Stimulated activated naive CD8-positive, alpha-beta T cell treated with anti-CD3 and anti-CD28 coated beads, Interleukin-15, amount 100 ng/mL, for 72 hours (primary cell): ENCODE measurements at regions not wholly inside any gene's neighbourhood (a gene's known extent, or its start where the extent isn't known, plus 50 kb on each side); places are given as distances from the start of the nearest gene placed in this dataset.
"Not testable (repeated sequence)": the region's sequence is repeated elsewhere in the genome, so short reads cannot be mapped to it uniquely, and the experiment has no call there.

Source experiments
- ATAC-seq: fragments of 150-1000 bp; cut with Tn5 transposase; 2 replicates; pipeline ENCODE4 v1.10.0; 2021; ENCODE audit warnings: mild to moderate bottlenecking, moderate library complexity
- DNase-seq, 2 donors: peaks; one replicate each; pipeline ENCODE4 v3.0.0; 2021 to 2022
- H3K27ac Mint-ChIP-seq, 2 donors: one replicate each; pipeline ENCODE4 v1.8.0; 2022; ENCODE audit warnings: mild to moderate bottlenecking in 2 of 2, mixed read lengths in 2 of 2, moderate library complexity in 2 of 2
- H3K27me3 Mint-ChIP-seq: one replicate; pipeline ENCODE4 v1.8.0; 2022; ENCODE audit warnings: mixed read lengths
- H3K4me1 Mint-ChIP-seq: one replicate; pipeline ENCODE4 v1.8.0; 2022; ENCODE audit warnings: mild to moderate bottlenecking, mixed read lengths
- H3K4me3 Mint-ChIP-seq, 2 donors: one replicate each; pipeline ENCODE4 v1.8.0; 2022; ENCODE audit warnings: mild to moderate bottlenecking in 2 of 2, mixed read lengths in 2 of 2, moderate library complexity in 1 of 2
- H3K9me3 Mint-ChIP-seq, 2 donors: one replicate each; pipeline ENCODE4 v1.8.0; 2022; ENCODE audit warnings: mixed read lengths in 2 of 2

- not testable (repeated sequence) for ATAC-seq, H3K4me1 Mint-ChIP-seq
Measured at GRCh38 chr16:72729552-72729951, 318.4 kb downstream of the ZFHX3 start.

GRCh38 chr16:72728516-72728915 lies 319.4 kb downstream of the ZFHX3 start:
- ATAC-seq (no peak), DNase-seq (no peak)
- peaks cover 14 to 15% of the 10 kb centered on the region in 2 donors for H3K9me3 Mint-ChIP-seq
- H3K27me3 Mint-ChIP-seq, result no peaks in the 10 kb centered on the region
- no peaks in the 10 kb centered on the region for H3K4me1 Mint-ChIP-seq
- H3K27ac Mint-ChIP-seq, result no peak overlapping the region
- no peak overlapping the region for H3K4me3 Mint-ChIP-seq

More at GRCh38 chr16:72729552-72729951, 318.4 kb downstream of the ZFHX3 start:
- peaks cover 20 to 25% of the 10 kb centered on the region in 2 donors for H3K9me3 Mint-ChIP-seq
- not testable (repeated sequence) for H3K27ac Mint-ChIP-seq, H3K27me3 Mint-ChIP-seq, DNase-seq, H3K4me3 Mint-ChIP-seq

- Mint-ChIP-seq H3K27me3 (no peaks in the 10 kb centered on the region), H3K4me1 (no peaks in the 10 kb centered on the region), H3K27ac (no peak overlapping the region), H3K9me3 (peaks cover 8 to 12% of the 10 kb centered on the region in 2 donors), H3K4me3 (no peak overlapping the region)
- DNase-seq (no peak), ATAC-seq (no peak)
Measured at GRCh38 chr16:72727565-72727964, 320.4 kb downstream of the ZFHX3 start.

GRCh38 chr16:72725643-72726042 lies 322.3 kb downstream of the ZFHX3 start:
- no peak overlapping the region for H3K27ac Mint-ChIP-seq
- ATAC-seq (no peak), DNase-seq (no peak)
- no peaks in the 10 kb centered on the region for H3K27me3 Mint-ChIP-seq
- no peaks in the 10 kb centered on the region for H3K4me1 Mint-ChIP-seq
- no peak overlapping the region for H3K4me3 Mint-ChIP-seq
- peaks cover 4 to 8% of the 10 kb centered on the region in 2 donors for H3K9me3 Mint-ChIP-seq

GRCh38 chr16:72723781-72724180 lies 324.1 kb downstream of the ZFHX3 start:
- ATAC-seq (no peak), DNase-seq (no peak)

GRCh38 chr16:72722552-72722951 lies 325.4 kb downstream of the ZFHX3 start:
- ATAC-seq, result no peak
- no peak overlapping the region for H3K27ac Mint-ChIP-seq
- no peaks in the 10 kb centered on the region for H3K4me1 Mint-ChIP-seq
- no peak overlapping the region for H3K4me3 Mint-ChIP-seq
- no peak for DNase-seq
- H3K27me3 Mint-ChIP-seq, result no peaks in the 10 kb centered on the region
- peaks cover 0 to 4% of the 10 kb centered on the region in 2 donors for H3K9me3 Mint-ChIP-seq

More at GRCh38 chr16:72723781-72724180, 324.1 kb downstream of the ZFHX3 start:
- H3K27ac Mint-ChIP-seq, result no peak overlapping the region
- peaks cover 1 to 4% of the 10 kb centered on the region in 2 donors for H3K9me3 Mint-ChIP-seq
- H3K4me1 Mint-ChIP-seq, result no peaks in the 10 kb centered on the region
- no peak overlapping the region for H3K4me3 Mint-ChIP-seq
- H3K27me3 Mint-ChIP-seq, result no peaks in the 10 kb centered on the region

- ATAC-seq, result no peak
Measured at GRCh38 chr16:72721981-72722380, 325.9 kb downstream of the ZFHX3 start.

GRCh38 chr16:72715267-72715666 lies 332.7 kb downstream of the ZFHX3 start:
- H3K4me1 Mint-ChIP-seq, result no peaks in the 10 kb centered on the region
- no peaks in the 10 kb centered on the region for H3K27me3 Mint-ChIP-seq
- peaks cover 29 to 36% of the 10 kb centered on the region in 2 donors for H3K9me3 Mint-ChIP-seq

More at GRCh38 chr16:72721981-72722380, 325.9 kb downstream of the ZFHX3 start:
- no peaks in the 10 kb centered on the region for H3K27me3 Mint-ChIP-seq
- no peak overlapping the region for H3K4me3 Mint-ChIP-seq
- H3K27ac Mint-ChIP-seq, result peak overlapping the region in 1 of 2 donors; percentile 27
- no peak for DNase-seq
- no peaks in the 10 kb centered on the region for H3K4me1 Mint-ChIP-seq
- peaks cover 0 to 4% of the 10 kb centered on the region in 2 donors for H3K9me3 Mint-ChIP-seq

GRCh38 chr16:72711823-72712222 lies 336.1 kb downstream of the ZFHX3 start:
- H3K9me3 Mint-ChIP-seq, result peaks cover 30 to 46% of the 10 kb centered on the region in 2 donors
- H3K4me3 Mint-ChIP-seq, result no peak overlapping the region
- DNase-seq (no peak), ATAC-seq (no peak)
- no peak overlapping the region for H3K27ac Mint-ChIP-seq
- H3K4me1 Mint-ChIP-seq, result no peaks in the 10 kb centered on the region
- H3K27me3 Mint-ChIP-seq, result no peaks in the 10 kb centered on the region

More at GRCh38 chr16:72715267-72715666, 332.7 kb downstream of the ZFHX3 start:
- ATAC-seq (no peak), DNase-seq (no peak)
- Mint-ChIP-seq H3K27ac (no peak overlapping the region), H3K4me3 (no peak overlapping the region)

GRCh38 chr16:72705801-72706200 lies 342.1 kb downstream of the ZFHX3 start:
- DNase-seq, result no peak
- no peak overlapping the region for H3K27ac Mint-ChIP-seq
- H3K9me3 Mint-ChIP-seq, result peaks cover 7 to 13% of the 10 kb centered on the region in 2 donors
- H3K4me3 Mint-ChIP-seq, result no peak overlapping the region
- no peak for ATAC-seq
- H3K27me3 Mint-ChIP-seq, result no peaks in the 10 kb centered on the region
- no peaks in the 10 kb centered on the region for H3K4me1 Mint-ChIP-seq

GRCh38 chr16:72704746-72705372 lies 343.1 kb downstream of the ZFHX3 start:
- H3K4me1 Mint-ChIP-seq, result no peaks in the 10 kb centered on the region
- peaks cover 5 to 9% of the 10 kb centered on the region in 2 donors for H3K9me3 Mint-ChIP-seq
- ATAC-seq (no peak), DNase-seq (no peak)
- H3K27me3 Mint-ChIP-seq, result no peaks in the 10 kb centered on the region
- H3K4me3 Mint-ChIP-seq, result no peak overlapping the region
- H3K27ac Mint-ChIP-seq, result no peak overlapping the region

- Mint-ChIP-seq H3K4me3 (no peak overlapping the region), H3K4me1 (no peaks in the 10 kb centered on the region), H3K9me3 (no peaks in the 10 kb centered on the region), H3K27ac (no peak overlapping the region), H3K27me3 (no peaks in the 10 kb centered on the region)
- DNase-seq, result no peak
- ATAC-seq, result no peak
Measured at GRCh38 chr16:72689851-72690250, 358.1 kb downstream of the ZFHX3 start.

- no peak for DNase-seq
- ATAC-seq, result no peak
- no peaks in the 10 kb centered on the region for H3K27me3 Mint-ChIP-seq
- H3K4me3 Mint-ChIP-seq, result no peak overlapping the region
- peaks cover 8 to 10% of the 10 kb centered on the region in 2 donors for H3K9me3 Mint-ChIP-seq
- H3K4me1 Mint-ChIP-seq, result no peaks in the 10 kb centered on the region
- H3K27ac Mint-ChIP-seq, result no peak overlapping the region
Measured at GRCh38 chr16:72680732-72681131, 367.2 kb downstream of the ZFHX3 start.

- ATAC-seq (no peak), DNase-seq (no peak)
- no peak overlapping the region for H3K27ac Mint-ChIP-seq
- H3K9me3 Mint-ChIP-seq, result peaks cover 8 to 10% of the 10 kb centered on the region in 2 donors
- no peaks in the 10 kb centered on the region for H3K4me1 Mint-ChIP-seq
- H3K27me3 Mint-ChIP-seq, result no peaks in the 10 kb centered on the region
- no peak overlapping the region for H3K4me3 Mint-ChIP-seq
Measured at GRCh38 chr16:72679856-72680255, 368.1 kb downstream of the ZFHX3 start.

GRCh38 chr16:72677662-72678447 lies 370.1 kb downstream of the ZFHX3 start:
- Mint-ChIP-seq H3K4me3 (no peak overlapping the region), H3K27ac (no peak overlapping the region), H3K4me1 (no peaks in the 10 kb centered on the region), H3K27me3 (no peaks in the 10 kb centered on the region), H3K9me3 (peaks cover 13 to 16% of the 10 kb centered on the region in 2 donors)
- DNase-seq (no peak), ATAC-seq (no peak)

- no peak for ATAC-seq
- H3K4me1 Mint-ChIP-seq, result no peaks in the 10 kb centered on the region
- peaks cover 24 to 30% of the 10 kb centered on the region in 2 donors for H3K9me3 Mint-ChIP-seq
- no peak overlapping the region for H3K4me3 Mint-ChIP-seq
- no peak overlapping the region for H3K27ac Mint-ChIP-seq
- no peaks in the 10 kb centered on the region for H3K27me3 Mint-ChIP-seq
- DNase-seq, result no peak
Measured at GRCh38 chr16:72673118-72673517, 374.8 kb downstream of the ZFHX3 start.
